AG09319 (cell line): ENCODE measurements at regions not wholly inside any gene's neighbourhood (a gene's known extent, or its start where the extent isn't known, plus 50 kb on each side); places are given as distances from the start of the nearest gene placed in this dataset.

ENCODE experiments used
- DNase-seq: peaks from one replicate; pipeline ENCODE4 v3.0.0-alpha.2; 2010; ENCODE audit warnings: low read depth; ENCODE audit errors: extremely low read depth
- TF ChIP-seq, protein P1 (sequence below): IDR thresholded peaks from 2 replicates; pipeline ENCODE4 v1.5.1; 2011; ENCODE audit warnings: low read depth, mild to moderate bottlenecking, inconsistent platforms, low read length, moderate library complexity

- TF ChIP-seq, protein P1, sequence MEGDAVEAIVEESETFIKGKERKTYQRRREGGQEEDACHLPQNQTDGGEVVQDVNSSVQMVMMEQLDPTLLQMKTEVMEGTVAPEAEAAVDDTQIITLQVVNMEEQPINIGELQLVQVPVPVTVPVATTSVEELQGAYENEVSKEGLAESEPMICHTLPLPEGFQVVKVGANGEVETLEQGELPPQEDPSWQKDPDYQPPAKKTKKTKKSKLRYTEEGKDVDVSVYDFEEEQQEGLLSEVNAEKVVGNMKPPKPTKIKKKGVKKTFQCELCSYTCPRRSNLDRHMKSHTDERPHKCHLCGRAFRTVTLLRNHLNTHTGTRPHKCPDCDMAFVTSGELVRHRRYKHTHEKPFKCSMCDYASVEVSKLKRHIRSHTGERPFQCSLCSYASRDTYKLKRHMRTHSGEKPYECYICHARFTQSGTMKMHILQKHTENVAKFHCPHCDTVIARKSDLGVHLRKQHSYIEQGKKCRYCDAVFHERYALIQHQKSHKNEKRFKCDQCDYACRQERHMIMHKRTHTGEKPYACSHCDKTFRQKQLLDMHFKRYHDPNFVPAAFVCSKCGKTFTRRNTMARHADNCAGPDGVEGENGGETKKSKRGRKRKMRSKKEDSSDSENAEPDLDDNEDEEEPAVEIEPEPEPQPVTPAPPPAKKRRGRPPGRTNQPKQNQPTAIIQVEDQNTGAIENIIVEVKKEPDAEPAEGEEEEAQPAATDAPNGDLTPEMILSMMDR, result no peak
- no peak for DNase-seq
Measured at GRCh38 chr13:50140153-50140552, 124.9 kb downstream of the KCNRG start.

- DNase-seq, result no peak
- TF ChIP-seq, protein P1, result no peak
Measured at GRCh38 chr13:50140581-50141374, 125.5 kb downstream of the KCNRG start.

- DNase-seq, result no peak
Measured at GRCh38 chr13:50141375-50141975, 126.2 kb downstream of the KCNRG start.

DNA sequence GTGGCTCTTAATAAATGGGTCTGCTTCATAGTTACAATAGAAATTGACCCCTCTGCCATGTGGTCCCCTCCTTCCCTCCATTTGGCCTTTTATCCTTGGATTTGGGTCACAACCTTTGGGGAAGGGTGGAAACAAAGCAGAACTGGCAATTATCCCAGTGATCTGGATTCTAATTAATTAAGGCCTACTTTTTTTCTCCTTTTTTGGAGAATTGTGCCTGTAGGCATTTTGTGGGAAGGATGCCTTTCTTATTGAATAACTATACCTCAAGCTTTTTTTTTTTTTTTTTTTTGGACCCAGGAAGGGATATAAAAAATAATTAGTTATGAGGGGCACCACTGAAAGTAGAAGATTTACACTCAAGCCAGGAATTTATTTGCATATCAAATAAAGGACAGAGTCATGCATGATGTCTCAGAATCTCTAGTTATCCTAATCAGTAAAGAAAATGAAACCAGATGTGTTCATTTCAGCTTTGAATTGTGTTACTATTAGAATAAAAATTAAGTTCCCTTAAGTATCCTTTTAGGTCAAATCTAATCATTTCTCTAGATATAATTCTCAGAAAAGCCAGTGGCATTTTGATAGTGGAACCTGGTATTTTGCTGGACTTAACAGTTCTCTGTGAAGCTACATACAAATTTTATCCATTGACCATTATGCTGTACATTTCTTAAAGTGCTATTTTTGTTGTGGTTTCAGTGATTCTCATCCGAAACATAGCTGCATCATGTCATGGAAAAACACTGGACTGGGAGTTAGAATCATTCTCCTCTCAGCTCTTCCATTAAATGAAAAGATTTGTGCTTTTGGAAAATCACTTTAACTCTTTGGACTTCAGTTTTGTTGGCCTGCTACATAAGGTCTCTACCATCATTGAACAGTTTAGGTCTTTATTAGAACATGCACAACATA, 129.3 kb downstream of the KCNRG start:
- no peak for DNase-seq
- TF ChIP-seq, protein P1, result no peak

More at GRCh38 chr13:50141375-50141975, 126.2 kb downstream of the KCNRG start:
- TF ChIP-seq, protein P1, result no peak

DNA sequence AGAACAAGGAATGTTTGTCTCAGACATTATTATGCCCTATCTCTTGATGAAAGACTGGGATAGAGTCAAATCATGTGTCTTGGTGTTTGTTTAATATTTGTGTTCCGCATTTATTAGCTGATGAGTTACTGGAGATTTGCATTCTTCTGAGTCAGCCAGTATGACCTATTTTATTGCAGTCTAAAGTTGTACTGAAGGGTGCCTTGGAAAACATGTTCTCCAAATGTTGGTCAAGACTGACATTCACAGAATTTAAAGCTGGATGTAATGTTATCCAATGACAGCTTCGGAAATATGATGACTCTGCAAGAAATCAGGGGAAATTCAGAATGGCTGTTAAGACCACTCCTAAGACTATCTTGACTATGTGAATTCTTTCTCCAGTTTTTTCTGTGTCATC, 134.0 kb downstream of the KCNRG start:
- DNase-seq, result no peak
- TF ChIP-seq, protein P1, result no peak

DNA sequence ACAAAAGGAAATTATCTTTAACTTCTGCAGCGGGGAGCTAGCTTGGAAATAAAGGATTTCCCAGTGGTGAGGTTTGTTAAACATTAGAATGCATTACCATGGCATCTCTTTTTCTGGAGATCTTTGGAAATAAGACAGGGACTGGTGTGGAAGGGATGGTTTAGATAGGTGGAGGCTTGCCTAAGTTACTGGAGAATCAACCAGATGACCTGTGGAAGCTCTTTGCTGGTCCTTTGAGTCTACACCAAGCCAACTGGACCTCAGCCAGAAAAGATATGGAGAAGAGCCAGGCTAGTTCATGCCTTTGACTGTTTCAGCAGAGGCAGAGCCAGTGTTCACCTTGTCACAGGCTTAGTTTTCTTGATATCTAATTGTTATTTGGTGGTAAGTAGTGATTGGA, 134.7 kb downstream of the KCNRG start:
- TF ChIP-seq, protein P1, result no peak
- no peak for DNase-seq

DNA sequence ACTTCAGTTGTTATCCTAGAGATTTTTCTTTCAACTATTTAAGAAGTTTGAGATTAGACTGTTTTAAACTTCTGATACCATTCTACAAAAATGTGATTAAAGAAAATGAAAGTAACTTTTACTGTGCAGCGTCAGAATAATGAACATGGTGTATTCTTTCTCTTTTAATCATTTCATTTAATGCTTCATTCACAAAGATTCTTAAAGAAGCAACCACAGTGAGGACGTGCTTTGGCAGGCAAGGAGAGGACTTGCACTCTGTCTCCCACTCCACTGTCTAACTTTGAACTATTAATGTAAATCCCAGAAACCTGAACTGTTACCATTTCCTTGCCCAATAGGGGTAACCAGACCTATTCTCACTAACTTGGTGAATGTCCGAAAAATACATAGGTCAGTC, 137.0 kb downstream of the KCNRG start:
- TF ChIP-seq, protein P1, result no peak
- no peak for DNase-seq
